NT2/D1 (cell line): ENCODE measurements at regions not wholly inside any gene's neighbourhood (a gene's known extent, or its start where the extent isn't known, plus 50 kb on each side); places are given as distances from the start of the nearest gene placed in this dataset.

Experiments
- DNase-seq: peaks from one replicate; pipeline ENCODE4 v3.0.0-alpha.2; 2011; ENCODE audit warnings: low read depth, low spot score
- H3K27me3 ChIP-seq: 2 replicates; pipeline ENCODE4 v1.6.0; 2011; ENCODE audit warnings: mild to moderate bottlenecking; ENCODE audit not compliant: insufficient read length, insufficient read depth
- H3K36me3 ChIP-seq: 2 replicates; pipeline ENCODE4 v1.6.1; 2011; ENCODE audit warnings: mild to moderate bottlenecking, low read length, mixed read lengths; ENCODE audit not compliant: insufficient read depth, insufficient read length
- H3K4me1 ChIP-seq: 2 replicates; pipeline ENCODE4 v1.5.1; 2011; ENCODE audit not compliant: insufficient read depth, insufficient read length
- H3K4me3 ChIP-seq: 2 replicates; pipeline ENCODE4 v1.5.1; 2011; ENCODE audit warnings: low read depth; ENCODE audit not compliant: insufficient read length
- H3K9ac ChIP-seq: 2 replicates; pipeline ENCODE4 v1.6.0; 2011; ENCODE audit warnings: low read depth; ENCODE audit not compliant: insufficient read length
- H3K9me3 ChIP-seq: 2 replicates; pipeline ENCODE4 v1.5.1; 2011; ENCODE audit warnings: mild to moderate bottlenecking, low read length; ENCODE audit not compliant: insufficient read depth
- SUZ12 ChIP-seq: IDR thresholded peaks from 2 replicates; pipeline ENCODE4 v1.6.1; 2011; ENCODE audit not compliant: insufficient read length, insufficient read depth; ENCODE audit errors: extremely low read depth
- YY1 ChIP-seq: IDR thresholded peaks from 2 replicates; pipeline ENCODE4 v1.6.1; 2011; ENCODE audit not compliant: insufficient read length, insufficient read depth
- ZNF274 ChIP-seq: IDR thresholded peaks from 2 replicates; pipeline ENCODE4 v1.6.1; 2011; ENCODE audit warnings: mild to moderate bottlenecking, low read depth, low read length

DNA sequence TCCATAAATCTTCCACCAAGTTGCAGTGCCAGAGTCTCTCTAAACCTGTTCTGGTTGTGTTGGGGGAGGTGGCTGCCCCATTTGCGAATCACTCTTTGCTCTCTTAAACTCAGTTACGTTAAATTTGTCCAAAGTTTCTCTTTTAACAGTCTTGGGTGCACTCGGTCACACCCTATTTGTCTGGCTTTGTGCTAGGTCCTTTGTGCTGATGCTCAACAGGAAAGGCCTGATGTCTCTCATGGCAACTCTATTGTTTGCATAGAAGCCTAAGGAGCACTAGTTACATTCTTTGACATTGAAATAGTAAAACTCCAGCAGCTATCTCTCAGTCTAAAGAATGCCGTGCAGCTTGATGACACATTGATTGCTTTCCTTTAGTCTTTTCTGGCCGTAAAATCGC lies 105.1 kb downstream of the TRMT11 start:
- no peaks in the 10 kb centered on the region for H3K27me3 ChIP-seq
- no peaks in the 10 kb centered on the region for H3K4me1 ChIP-seq
- H3K9ac ChIP-seq = no peak overlapping the region
- H3K4me3 ChIP-seq = no peak overlapping the region
- peaks cover 2% of the 10 kb centered on the region for H3K36me3 ChIP-seq
- peak; percentile 23 for DNase-seq
- no peaks in the 10 kb centered on the region for H3K9me3 ChIP-seq
- TF ChIP-seq YY1 = no peak

DNA sequence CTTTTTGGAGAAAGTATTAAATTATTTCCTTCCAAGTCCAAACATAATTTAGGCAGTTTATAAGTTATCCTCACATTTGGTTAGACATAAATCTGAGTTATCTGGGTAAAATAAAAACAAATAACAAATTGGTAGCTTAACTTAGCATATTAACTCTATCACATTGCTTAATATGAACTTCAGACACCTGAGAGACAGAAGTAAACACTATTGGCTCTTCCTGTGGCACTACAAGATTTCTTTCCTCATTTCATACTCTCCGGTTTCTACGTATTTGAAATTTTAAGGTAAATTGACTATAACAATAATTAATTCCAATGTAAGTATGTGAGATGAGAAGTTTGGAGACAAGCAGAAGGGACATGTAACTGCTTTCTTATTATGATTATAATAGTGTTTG lies 106.8 kb downstream of the TRMT11 start:
- no peaks in the 10 kb centered on the region for H3K4me1 ChIP-seq
- peaks cover 2% of the 10 kb centered on the region for H3K36me3 ChIP-seq
- no peak overlapping the region for H3K4me3 ChIP-seq
- no peaks in the 10 kb centered on the region for H3K27me3 ChIP-seq
- no peak for DNase-seq
- TF ChIP-seq YY1 (no peak), ZNF274 (no peak), SUZ12 (no peak)
- H3K9ac ChIP-seq = no peak overlapping the region
- H3K9me3 ChIP-seq = no peaks in the 10 kb centered on the region

DNA sequence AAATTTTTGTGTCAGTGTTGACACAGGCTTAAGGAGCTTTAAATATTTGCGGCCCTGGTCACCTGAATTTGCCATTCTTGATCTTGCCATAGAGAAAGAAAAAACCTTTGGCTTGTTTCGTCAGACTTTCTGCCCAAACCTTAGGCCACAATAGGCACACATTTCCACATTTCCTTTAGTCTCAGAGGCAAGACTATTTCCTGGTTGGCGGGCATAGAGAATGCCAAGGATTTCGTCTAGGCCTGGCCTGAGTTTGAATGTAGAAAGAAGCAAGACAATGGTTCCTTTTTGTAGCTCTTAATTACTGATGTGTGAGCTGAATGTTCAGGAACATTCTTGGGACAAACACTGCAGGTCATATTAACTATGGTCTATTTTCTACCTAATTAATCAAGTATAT lies 108.1 kb downstream of the TRMT11 start:
- H3K27me3 ChIP-seq = no peaks in the 10 kb centered on the region
- no peaks in the 10 kb centered on the region for H3K9me3 ChIP-seq
- no peaks in the 10 kb centered on the region for H3K4me1 ChIP-seq
- TF ChIP-seq SUZ12 (no peak), ZNF274 (no peak), YY1 (no peak)
- no peak for DNase-seq
- H3K9ac ChIP-seq = no peak overlapping the region
- H3K36me3 ChIP-seq = no peaks in the 10 kb centered on the region
- H3K4me3 ChIP-seq = no peak overlapping the region

DNA sequence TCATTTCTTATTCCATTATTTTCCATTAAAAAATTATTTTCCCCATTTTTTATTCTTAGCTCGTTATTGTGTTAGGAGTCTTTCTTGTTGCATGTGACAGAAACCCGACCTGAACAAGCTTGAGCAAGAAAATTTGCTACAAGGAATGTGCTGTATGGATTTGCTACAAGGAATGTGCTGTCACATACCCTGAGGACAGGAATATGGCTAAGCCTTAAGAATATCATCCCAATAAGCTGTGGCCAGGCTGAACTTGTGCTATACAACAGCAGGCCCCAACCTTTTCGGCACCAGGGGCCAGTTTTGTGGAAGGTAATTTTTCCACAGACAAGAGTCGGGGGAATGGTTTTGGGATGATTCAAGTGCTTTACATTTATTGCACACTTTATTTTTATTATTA lies 114.0 kb downstream of the TRMT11 start:
- Histone ChIP-seq H3K36me3 (peaks cover 4% of the 10 kb centered on the region), H3K4me1 (peaks cover 2% of the 10 kb centered on the region), H3K9me3 (peaks cover 7% of the 10 kb centered on the region; the same call in 1 of the 2 replicates), H3K27me3 (no peaks in the 10 kb centered on the region), H3K9ac (no peak overlapping the region), H3K4me3 (no peak overlapping the region)
- TF ChIP-seq YY1 (no peak), ZNF274 (no peak), SUZ12 (no peak)
- no peak for DNase-seq

DNA sequence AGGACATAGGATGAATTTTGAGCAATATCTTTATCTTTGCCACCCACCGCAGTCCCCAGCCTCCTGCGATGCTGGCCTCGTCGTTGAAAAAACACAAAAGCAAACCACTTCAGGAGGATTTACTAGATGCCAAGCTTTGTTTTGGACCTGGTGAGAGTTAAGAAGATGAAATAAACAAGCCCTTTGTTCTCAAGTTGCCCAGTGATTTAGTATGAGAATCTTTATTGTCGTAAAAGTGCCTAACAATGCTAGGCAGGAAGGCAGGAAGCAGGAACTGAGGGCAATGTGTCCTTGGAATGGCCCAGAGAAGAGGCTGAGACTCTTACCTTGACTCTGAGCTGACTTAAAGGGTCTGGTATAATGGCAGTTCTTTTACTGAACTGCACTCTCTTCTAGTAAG lies 116.0 kb downstream of the TRMT11 start:
- Histone ChIP-seq H3K27me3 (no peaks in the 10 kb centered on the region), H3K4me3 (no peak overlapping the region), H3K4me1 (peaks cover 2% of the 10 kb centered on the region), H3K9ac (no peak overlapping the region), H3K9me3 (peaks cover 7% of the 10 kb centered on the region; the same call in 1 of the 2 replicates), H3K36me3 (peaks cover 4% of the 10 kb centered on the region)
- TF ChIP-seq ZNF274 = no peak
- TF ChIP-seq SUZ12 = no peak
- TF ChIP-seq YY1 = no peak
- peak; percentile 30 for DNase-seq

DNA sequence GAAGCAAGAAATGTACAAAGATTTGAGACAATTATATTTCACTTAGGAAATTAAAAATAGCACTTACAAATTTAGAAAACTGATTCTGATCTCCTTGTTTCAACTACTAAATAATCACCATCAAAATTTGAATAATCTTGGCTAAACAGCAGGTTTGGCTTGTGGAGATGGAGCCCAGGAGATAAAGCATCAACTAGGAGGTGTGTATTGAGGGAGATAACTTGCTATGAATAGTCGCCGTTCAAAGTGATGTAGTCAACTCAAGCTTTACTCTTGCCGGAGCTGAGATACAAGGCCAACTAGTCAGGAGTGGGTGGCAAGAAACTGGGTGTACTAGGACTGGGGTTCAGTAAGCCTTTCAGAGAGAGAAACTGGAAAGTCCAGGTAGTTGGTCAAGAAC lies 117.7 kb downstream of the TRMT11 start:
- H3K27me3 ChIP-seq = no peaks in the 10 kb centered on the region
- no peak overlapping the region for H3K9ac ChIP-seq
- no peak overlapping the region for H3K4me3 ChIP-seq
- TF ChIP-seq SUZ12 (no peak), ZNF274 (no peak), YY1 (no peak)
- DNase-seq = no peak
- H3K9me3 ChIP-seq = peaks cover 7% of the 10 kb centered on the region; the same call in 1 of the 2 replicates
- peaks cover 2% of the 10 kb centered on the region for H3K4me1 ChIP-seq
- H3K36me3 ChIP-seq = peaks cover 4% of the 10 kb centered on the region

DNA sequence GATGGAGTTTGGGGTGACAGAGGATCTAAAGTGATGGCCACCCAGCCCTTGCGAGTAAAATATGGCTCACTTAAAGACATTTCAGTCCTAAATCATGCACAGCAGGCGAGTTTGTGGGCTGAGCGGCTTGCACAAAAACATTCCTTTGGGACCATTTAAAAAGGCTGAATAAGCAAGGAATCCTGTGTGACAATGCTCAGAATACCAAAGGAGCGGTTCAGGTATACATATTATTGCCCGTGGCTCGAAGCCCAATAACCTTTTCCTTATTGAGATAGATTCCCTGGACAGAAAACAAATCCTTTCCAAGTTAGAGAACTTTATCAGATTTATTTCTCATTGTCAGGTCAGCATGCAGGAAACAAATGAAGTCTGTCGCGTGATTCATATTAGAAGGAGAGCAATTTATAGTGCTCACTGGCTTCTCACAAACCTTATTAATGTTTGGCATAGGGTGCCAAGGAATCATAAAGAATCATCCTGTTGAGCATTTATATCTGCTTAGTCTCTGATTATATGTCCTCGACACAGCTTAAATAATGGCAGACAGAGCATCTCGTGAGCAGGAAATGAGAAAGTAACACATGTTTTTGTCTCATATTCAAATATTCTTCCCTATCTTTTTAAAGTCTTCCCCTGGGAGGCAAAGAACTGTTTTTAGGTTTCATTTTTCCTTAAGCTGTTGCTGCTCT lies 121.3 kb downstream of the TRMT11 start:
- TF ChIP-seq YY1 (no peak), ZNF274 (no peak), SUZ12 (no peak)
- Histone ChIP-seq H3K4me3 (no peak overlapping the region), H3K9ac (no peak overlapping the region)

More for the DNA sequence above, 121.3 kb downstream of the TRMT11 start:
- Histone ChIP-seq H3K27me3 (no peaks in the 10 kb centered on the region), H3K36me3 (peaks cover 4% of the 10 kb centered on the region), H3K9me3 (peaks cover 7% of the 10 kb centered on the region; the same call in 1 of the 2 replicates), H3K4me1 (no peaks in the 10 kb centered on the region)
- DNase-seq = peak; percentile 13
